CD4-positive, alpha-beta T cell (primary cell): ENCODE measurements at regions not wholly inside any gene's neighbourhood (a gene's known extent, or its start where the extent isn't known, plus 50 kb on each side); places are given as distances from the start of the nearest gene placed in this dataset.

Experiments used
- ATAC-seq: fragments of 200-7000 bp; cut with Tn5 transposase; one replicate; pipeline ENCODE4 v1.10.0; 2022; ENCODE audit warnings: mild to moderate bottlenecking; ENCODE audit not compliant: poor library complexity
- CTCF ChIA-PET: fragments of 350-600 bp; sonication (Branson Sonifier 250); formaldehyde crosslinking; loops from one replicate; lab custom pipeline; 2021; ENCODE audit warnings: antibody characterized with exemption, inconsistent platforms; lab: Charles Lee
- POLR2A ChIA-PET: fragments of 350-600 bp; sonication (Branson Sonifier 250); formaldehyde crosslinking; loops from one replicate; lab custom pipeline; 2021; ENCODE audit warnings: antibody characterized with exemption, inconsistent platforms; lab: Charles Lee
- DNase-seq, 14 experiments: peaks; one replicate each; pipeline ENCODE4 v3.0.0-alpha.2; 2013 to 2020; ENCODE audit warnings: mixed read lengths in 2 of 14
- H3K27ac ChIP-seq, 2 donors: one replicate each; pipeline versions ENCODE4 v1.5.1 to v1.7.0; 2013; ENCODE audit warnings: low read length in 2 of 2, low read depth in 1 of 2, mild to moderate bottlenecking in 1 of 2
- H3K27me3 ChIP-seq, 2 experiments: 1 replicate in 1 of 2; 2 replicates in 1 of 2; pipeline versions ENCODE4 v1.6.1 to v1.7.0; 2013; ENCODE audit warnings: low read length in 2 of 2, control low read depth in 1 of 2, mild to moderate bottlenecking in 1 of 2, moderate library complexity in 1 of 2; ENCODE audit not compliant: insufficient read depth in 2 of 2, control insufficient read depth in 1 of 2
- H3K36me3 ChIP-seq: one replicate; pipeline ENCODE4 v1.6.1; 2013; ENCODE audit warnings: low read length, control low read depth; ENCODE audit not compliant: insufficient read depth
- H3K4me1 ChIP-seq: one replicate; pipeline ENCODE4 v1.6.1; 2013; ENCODE audit warnings: low read length, control low read depth; ENCODE audit not compliant: insufficient read depth
- H3K4me3 ChIP-seq: one replicate; pipeline ENCODE4 v1.5.1; 2013; ENCODE audit warnings: mild to moderate bottlenecking, low read length, moderate library complexity
- H3K9me3 ChIP-seq, 2 experiments: 1 replicate in 1 of 2; 2 replicates in 1 of 2; pipeline versions ENCODE4 v1.6.1 to v1.7.0; 2013; ENCODE audit warnings: low read length in 2 of 2, mild to moderate bottlenecking in 2 of 2, control low read depth in 1 of 2, moderate library complexity in 1 of 2; ENCODE audit not compliant: control insufficient read depth in 1 of 2, insufficient read depth in 1 of 2
- H3K27ac Mint-ChIP-seq: one replicate; pipeline ENCODE4 v1.8.0; 2020; ENCODE audit warnings: mixed read lengths
- H3K27me3 Mint-ChIP-seq: one replicate; pipeline ENCODE4 v1.8.0; 2021; ENCODE audit warnings: mixed read lengths
- H3K36me3 Mint-ChIP-seq: one replicate; pipeline ENCODE4 v1.8.0; 2021; ENCODE audit warnings: low read depth, mixed read lengths
- H3K4me1 Mint-ChIP-seq: one replicate; pipeline ENCODE4 v1.8.0; 2021; ENCODE audit warnings: low read depth, mixed read lengths
- H3K4me3 Mint-ChIP-seq: one replicate; pipeline ENCODE4 v1.8.0; 2020; ENCODE audit warnings: mild to moderate bottlenecking, mixed read lengths
- H3K9me3 Mint-ChIP-seq: one replicate; pipeline ENCODE4 v1.8.0; 2020; ENCODE audit warnings: mixed read lengths
- intact Hi-C, 2 experiments: fragments of 100-400 bp; cut with DNase I in 1 of 2; cut with micrococcal nuclease in 1 of 2; formaldehyde crosslinking; loops; one replicate each; pipeline versions ENCODE4 v1.15.1 to v1.9.0; 2023 to 2025; cut with DNase I, micrococcal nuclease
- TF ChIP-seq, protein P1 (sequence below): fragments of 200-600 bp; IDR thresholded peaks from one replicate; pipeline ENCODE4 v1.8.0; 2022; ENCODE audit warnings: antibody characterized with exemption, mild to moderate bottlenecking

DNA sequence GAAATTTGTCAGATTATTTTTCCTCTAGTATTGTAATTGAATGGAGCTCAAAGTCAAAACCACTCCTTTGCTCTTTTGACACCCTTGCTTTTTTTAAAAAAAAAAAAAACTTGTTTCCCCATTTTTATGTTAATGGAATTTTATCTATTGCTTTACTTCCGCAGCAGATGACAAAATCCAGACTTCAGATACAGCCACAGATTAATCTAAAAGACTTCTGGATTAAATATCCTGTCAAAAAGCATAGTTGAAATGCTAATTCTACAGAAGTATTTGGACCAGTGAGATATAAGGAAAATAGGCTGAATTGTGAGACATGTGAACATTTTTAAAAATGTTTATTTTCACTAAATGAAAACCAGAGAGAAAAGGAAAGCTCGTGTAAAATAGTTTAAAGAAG is 341.4 kb downstream of the BMP2 start:
- H3K27me3 ChIP-seq = no peaks in the 10 kb centered on the region
- POLR2A ChIA-PET = no interaction called here
- no peaks in the 10 kb centered on the region for H3K36me3 ChIP-seq
- peaks cover 0 to 6% of the 10 kb centered on the region in 2 experiments for H3K9me3 ChIP-seq
- ATAC-seq = no peak
- no peaks in the 10 kb centered on the region for H3K4me1 ChIP-seq
- Mint-ChIP-seq H3K27me3 (no peaks in the 10 kb centered on the region), H3K36me3 (no peaks in the 10 kb centered on the region), H3K9me3 (peaks cover 12% of the 10 kb centered on the region), H3K27ac (no peak overlapping the region), H3K4me1 (no peaks in the 10 kb centered on the region), H3K4me3 (no peak overlapping the region)
- no peak overlapping the region for H3K27ac ChIP-seq
- intact Hi-C loops = no loop called here
- CTCF ChIA-PET = no interaction called here
- no peak for DNase-seq
- no peak overlapping the region for H3K4me3 ChIP-seq
- TF ChIP-seq, protein P1, sequence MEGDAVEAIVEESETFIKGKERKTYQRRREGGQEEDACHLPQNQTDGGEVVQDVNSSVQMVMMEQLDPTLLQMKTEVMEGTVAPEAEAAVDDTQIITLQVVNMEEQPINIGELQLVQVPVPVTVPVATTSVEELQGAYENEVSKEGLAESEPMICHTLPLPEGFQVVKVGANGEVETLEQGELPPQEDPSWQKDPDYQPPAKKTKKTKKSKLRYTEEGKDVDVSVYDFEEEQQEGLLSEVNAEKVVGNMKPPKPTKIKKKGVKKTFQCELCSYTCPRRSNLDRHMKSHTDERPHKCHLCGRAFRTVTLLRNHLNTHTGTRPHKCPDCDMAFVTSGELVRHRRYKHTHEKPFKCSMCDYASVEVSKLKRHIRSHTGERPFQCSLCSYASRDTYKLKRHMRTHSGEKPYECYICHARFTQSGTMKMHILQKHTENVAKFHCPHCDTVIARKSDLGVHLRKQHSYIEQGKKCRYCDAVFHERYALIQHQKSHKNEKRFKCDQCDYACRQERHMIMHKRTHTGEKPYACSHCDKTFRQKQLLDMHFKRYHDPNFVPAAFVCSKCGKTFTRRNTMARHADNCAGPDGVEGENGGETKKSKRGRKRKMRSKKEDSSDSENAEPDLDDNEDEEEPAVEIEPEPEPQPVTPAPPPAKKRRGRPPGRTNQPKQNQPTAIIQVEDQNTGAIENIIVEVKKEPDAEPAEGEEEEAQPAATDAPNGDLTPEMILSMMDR = no peak

DNA sequence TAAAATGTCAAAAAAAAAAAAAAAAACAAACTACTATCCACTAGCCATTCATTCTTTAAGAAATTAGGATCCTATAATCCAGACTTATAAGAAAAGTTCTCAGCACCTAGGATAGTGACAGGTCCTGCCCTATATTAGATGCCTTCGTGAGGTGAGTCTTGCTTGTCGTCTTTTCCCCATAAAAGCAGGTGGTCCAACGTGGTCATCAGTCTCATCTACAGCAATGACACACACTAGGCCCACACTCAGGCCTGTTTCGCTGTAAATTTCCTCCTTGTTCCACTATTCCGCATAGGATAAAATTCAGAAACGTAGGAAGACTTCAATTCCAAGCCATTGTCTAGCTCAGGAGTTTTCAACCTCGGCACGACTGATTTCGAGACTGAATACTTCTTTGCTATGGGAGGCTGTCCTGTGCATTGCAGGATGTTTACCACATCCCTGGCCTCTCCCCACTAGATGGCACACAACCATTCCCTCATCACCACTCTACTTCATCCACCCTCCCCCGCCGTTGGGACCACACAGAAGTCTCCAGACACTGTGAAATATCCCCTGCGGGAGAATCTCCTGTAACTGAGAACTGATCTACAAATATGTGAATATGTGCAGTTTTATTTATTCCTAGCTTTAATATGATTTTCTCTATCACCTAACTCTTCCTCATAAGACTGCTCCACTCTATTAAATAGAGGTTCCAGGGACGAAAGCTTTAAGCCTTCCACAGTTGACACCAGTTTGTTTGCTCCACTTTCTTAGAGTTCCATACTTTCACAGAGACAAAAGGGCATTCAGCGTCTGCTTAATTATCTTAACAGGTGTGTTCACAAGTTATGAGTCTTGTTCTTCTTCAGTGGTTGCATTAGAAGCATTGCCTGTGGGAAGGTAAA is 346.3 kb downstream of the BMP2 start:
- TF ChIP-seq, protein P1 = no peak

DNA sequence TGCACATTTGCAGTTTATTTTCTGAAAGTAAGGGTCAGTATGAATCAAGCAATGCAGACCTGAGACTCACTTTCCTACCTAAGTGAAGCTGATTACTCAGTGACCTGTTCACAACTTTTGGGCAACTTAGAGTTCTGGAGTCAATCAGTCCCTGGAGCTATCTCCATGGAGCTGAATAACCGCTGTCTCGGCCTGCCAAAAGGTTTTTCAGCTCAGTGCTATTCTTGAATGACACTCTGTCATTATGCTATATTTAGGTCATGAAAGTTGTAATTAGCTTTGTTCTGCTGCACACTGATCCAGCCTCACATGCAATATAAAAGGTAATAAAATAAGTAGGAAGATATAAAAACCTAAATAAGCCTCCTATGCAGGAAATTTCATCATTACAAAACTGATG is 356.0 kb downstream of the BMP2 start:
- no peak for DNase-seq
- H3K4me1 ChIP-seq = no peaks in the 10 kb centered on the region
- CTCF ChIA-PET = no interaction called here
- no peaks in the 10 kb centered on the region for H3K27me3 ChIP-seq
- Mint-ChIP-seq H3K36me3 (no peaks in the 10 kb centered on the region), H3K9me3 (peaks cover 3% of the 10 kb centered on the region), H3K27me3 (no peaks in the 10 kb centered on the region), H3K4me3 (no peak overlapping the region), H3K27ac (no peak overlapping the region), H3K4me1 (no peaks in the 10 kb centered on the region)
- ATAC-seq = no peak
- no peak overlapping the region for H3K4me3 ChIP-seq
- no peaks in the 10 kb centered on the region for H3K9me3 ChIP-seq
- no peak overlapping the region for H3K27ac ChIP-seq
- H3K36me3 ChIP-seq = no peaks in the 10 kb centered on the region
- POLR2A ChIA-PET = no interaction called here
- intact Hi-C loops = no loop called here
- TF ChIP-seq, protein P1 = no peak

More for the DNA sequence above, 346.3 kb downstream of the BMP2 start:
- ChIA-PET POLR2A (no interaction called here), CTCF (no interaction called here)
- no peak for ATAC-seq
- H3K27ac ChIP-seq = no peak overlapping the region
- H3K27ac Mint-ChIP-seq = no peak overlapping the region
- intact Hi-C loops = no loop called here
- no peaks in the 10 kb centered on the region for H3K4me1 Mint-ChIP-seq
- H3K4me3 ChIP-seq = no peak overlapping the region
- H3K36me3 Mint-ChIP-seq = no peaks in the 10 kb centered on the region
- no peak for DNase-seq
- H3K9me3 Mint-ChIP-seq = peaks cover 8% of the 10 kb centered on the region
- no peaks in the 10 kb centered on the region for H3K36me3 ChIP-seq
- H3K4me3 Mint-ChIP-seq = no peak overlapping the region
- no peaks in the 10 kb centered on the region for H3K27me3 ChIP-seq
- H3K4me1 ChIP-seq = no peaks in the 10 kb centered on the region
- no peaks in the 10 kb centered on the region for H3K27me3 Mint-ChIP-seq
- peaks cover 0 to 5% of the 10 kb centered on the region in 2 experiments for H3K9me3 ChIP-seq
